ENCODE measurements at regions not wholly inside any gene's neighbourhood (a gene's known extent, or its start where the extent isn't known, plus 50 kb on each side); places are given as distances from the start of the nearest gene placed in this dataset.

DNA sequence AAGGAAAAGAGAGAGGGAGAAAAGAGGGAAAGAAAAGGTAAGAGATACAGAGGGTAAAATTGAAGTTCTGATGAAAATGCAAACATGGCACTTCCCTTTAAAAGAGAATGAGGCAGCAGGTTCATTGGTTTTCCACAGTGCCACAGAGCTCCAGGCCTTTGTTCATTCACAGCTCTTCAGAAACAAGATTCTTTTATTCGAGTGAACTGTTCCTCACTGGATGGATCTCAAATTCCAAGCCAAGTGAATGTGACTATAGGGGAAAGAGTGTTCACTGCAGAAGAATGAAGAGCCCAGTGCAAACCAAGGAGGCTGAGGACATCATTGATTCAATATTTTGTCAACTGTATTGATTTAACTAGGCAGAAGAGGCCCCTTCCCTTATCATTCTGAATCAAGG is 280.3 kb upstream of the PROK2 start:
- TF ChIP-seq, protein P1, sequence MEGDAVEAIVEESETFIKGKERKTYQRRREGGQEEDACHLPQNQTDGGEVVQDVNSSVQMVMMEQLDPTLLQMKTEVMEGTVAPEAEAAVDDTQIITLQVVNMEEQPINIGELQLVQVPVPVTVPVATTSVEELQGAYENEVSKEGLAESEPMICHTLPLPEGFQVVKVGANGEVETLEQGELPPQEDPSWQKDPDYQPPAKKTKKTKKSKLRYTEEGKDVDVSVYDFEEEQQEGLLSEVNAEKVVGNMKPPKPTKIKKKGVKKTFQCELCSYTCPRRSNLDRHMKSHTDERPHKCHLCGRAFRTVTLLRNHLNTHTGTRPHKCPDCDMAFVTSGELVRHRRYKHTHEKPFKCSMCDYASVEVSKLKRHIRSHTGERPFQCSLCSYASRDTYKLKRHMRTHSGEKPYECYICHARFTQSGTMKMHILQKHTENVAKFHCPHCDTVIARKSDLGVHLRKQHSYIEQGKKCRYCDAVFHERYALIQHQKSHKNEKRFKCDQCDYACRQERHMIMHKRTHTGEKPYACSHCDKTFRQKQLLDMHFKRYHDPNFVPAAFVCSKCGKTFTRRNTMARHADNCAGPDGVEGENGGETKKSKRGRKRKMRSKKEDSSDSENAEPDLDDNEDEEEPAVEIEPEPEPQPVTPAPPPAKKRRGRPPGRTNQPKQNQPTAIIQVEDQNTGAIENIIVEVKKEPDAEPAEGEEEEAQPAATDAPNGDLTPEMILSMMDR (IDR thresholded peaks at IDR 0.05; ENCODE audit: insufficient read depth, low read depth, low read length), result no peak
- TF ChIP-seq EZH2 (IDR thresholded peaks at IDR 0.05; ENCODE audit: insufficient read depth, low read length), result no peak

Measured in astrocyte (in vitro differentiated cells and primary cell).